K562 (cell line): ENCODE measurements at regions not wholly inside any gene's neighbourhood (a gene's known extent, or its start where the extent isn't known, plus 50 kb on each side); places are given as distances from the start of the nearest gene placed in this dataset.

Experiments
- ATF2 ChIP-seq: sonication (generic); formaldehyde crosslinking; IDR thresholded peaks from 2 replicates; pipeline ENCODE4 v1.8.1; 2022; ENCODE audit warnings: missing genetic modification reagents
- CHD2 ChIP-seq: IDR thresholded peaks from 2 replicates; pipeline ENCODE4 v1.6.1; 2011; ENCODE audit warnings: low read depth, low read length
- CHD7 ChIP-seq: fragments of 200-600 bp; sonication (generic); IDR thresholded peaks from one replicate; pipeline ENCODE4 v1.6.1; 2012; ENCODE audit warnings: mild to moderate bottlenecking, low read depth, low read length, inconsistent platforms
- CREM ChIP-seq: IDR thresholded peaks from 2 replicates; pipeline ENCODE4 v1.6.1; 2014; ENCODE audit warnings: antibody characterized with exemption, low read depth
- NR2C2 ChIP-seq, 2 experiments: fragments of 200-800 bp in 1 of 2; sonication (Bioruptor generic) in 1 of 2; sonication (generic) in 1 of 2; formaldehyde crosslinking in 1 of 2; IDR thresholded peaks; 2 replicates each; pipeline versions ENCODE4 v1.6.1 to v1.8.0; 2016 to 2022; ENCODE audit warnings: mild to moderate bottlenecking in 1 of 2, missing compliant biosample characterization in 1 of 2, missing genetic modification characterization in 1 of 2, missing genetic modification reagents in 1 of 2
- RFX5 ChIP-seq: IDR thresholded peaks from 2 replicates; pipeline ENCODE4 v1.6.1; 2011; ENCODE audit warnings: low read depth, mild to moderate bottlenecking, improper control_type of control experiment, low read length
- ZNF24 ChIP-seq: fragments of 450-650 bp; IDR thresholded peaks from 2 replicates; pipeline ENCODE4 v1.6.1; 2016
- TF ChIP-seq, protein P1 (sequence below), 3 experiments: IDR thresholded peaks in 2 of 3; conservative IDR thresholded peaks in 1 of 3; 2 replicates each; pipeline ENCODE4 v1.5.1; 2011 to 2012; ENCODE audit warnings: low read length in 3 of 3, mild to moderate bottlenecking in 3 of 3, control low read depth in 2 of 3, improper control_type of control experiment in 1 of 3, inconsistent platforms in 1 of 3, low read depth in 1 of 3, mixed read lengths in 1 of 3, moderate library complexity in 1 of 3; ENCODE audit not compliant: insufficient read depth in 2 of 3
- TF ChIP-seq, protein P2 (sequence below): sonication (generic); formaldehyde crosslinking; IDR thresholded peaks from 2 replicates; pipeline ENCODE4 v1.9.0; 2022; ENCODE audit warnings: mild to moderate bottlenecking, missing genetic modification reagents
- TF ChIP-seq, protein P3 (sequence below), 3 experiments: fragments of 200-800 bp in 1 of 3; sonication (Bioruptor generic) in 1 of 3; sonication (generic) in 1 of 3; formaldehyde crosslinking in 1 of 3; IDR thresholded peaks; 2 replicates each; pipeline versions ENCODE4 v1.6.1 to v1.8.0; 2016 to 2022; ENCODE audit warnings: mild to moderate bottlenecking in 2 of 3, missing compliant biosample characterization in 2 of 3, missing genetic modification characterization in 2 of 3, missing genetic modification reagents in 1 of 3

DNA sequence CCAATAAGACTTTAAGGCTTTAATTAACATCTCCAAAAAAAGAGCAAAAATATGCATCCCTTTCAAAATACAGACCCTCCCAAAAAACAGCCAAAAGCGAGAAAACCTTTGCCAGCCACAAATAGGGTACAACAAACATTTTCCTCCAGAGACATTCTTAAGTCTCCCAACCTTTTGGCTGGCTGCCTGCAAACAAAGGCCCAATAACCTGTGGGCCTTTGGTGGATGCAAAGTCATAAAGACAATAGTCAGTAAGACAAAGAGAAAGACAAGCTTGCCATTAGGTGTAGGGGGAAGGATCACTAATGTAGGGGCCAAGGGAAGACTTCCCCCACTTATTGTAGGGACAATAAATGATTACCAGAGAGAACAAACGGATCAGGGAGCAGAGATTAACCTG, 215.5 kb upstream of the ZFP42 start:
- TF ChIP-seq, protein P1, sequence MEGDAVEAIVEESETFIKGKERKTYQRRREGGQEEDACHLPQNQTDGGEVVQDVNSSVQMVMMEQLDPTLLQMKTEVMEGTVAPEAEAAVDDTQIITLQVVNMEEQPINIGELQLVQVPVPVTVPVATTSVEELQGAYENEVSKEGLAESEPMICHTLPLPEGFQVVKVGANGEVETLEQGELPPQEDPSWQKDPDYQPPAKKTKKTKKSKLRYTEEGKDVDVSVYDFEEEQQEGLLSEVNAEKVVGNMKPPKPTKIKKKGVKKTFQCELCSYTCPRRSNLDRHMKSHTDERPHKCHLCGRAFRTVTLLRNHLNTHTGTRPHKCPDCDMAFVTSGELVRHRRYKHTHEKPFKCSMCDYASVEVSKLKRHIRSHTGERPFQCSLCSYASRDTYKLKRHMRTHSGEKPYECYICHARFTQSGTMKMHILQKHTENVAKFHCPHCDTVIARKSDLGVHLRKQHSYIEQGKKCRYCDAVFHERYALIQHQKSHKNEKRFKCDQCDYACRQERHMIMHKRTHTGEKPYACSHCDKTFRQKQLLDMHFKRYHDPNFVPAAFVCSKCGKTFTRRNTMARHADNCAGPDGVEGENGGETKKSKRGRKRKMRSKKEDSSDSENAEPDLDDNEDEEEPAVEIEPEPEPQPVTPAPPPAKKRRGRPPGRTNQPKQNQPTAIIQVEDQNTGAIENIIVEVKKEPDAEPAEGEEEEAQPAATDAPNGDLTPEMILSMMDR (IDR thresholded peaks at IDR 0.05 in 2 of 3, conservative IDR thresholded peaks at IDR 0.05 in 1 of 3; ENCODE audit: insufficient read depth in 2 of 3, low read depth in 1 of 3, low read length in 3 of 3): no peak
- TF ChIP-seq RFX5: no peak
- TF ChIP-seq CHD7: no peak
- TF ChIP-seq, protein P2, sequence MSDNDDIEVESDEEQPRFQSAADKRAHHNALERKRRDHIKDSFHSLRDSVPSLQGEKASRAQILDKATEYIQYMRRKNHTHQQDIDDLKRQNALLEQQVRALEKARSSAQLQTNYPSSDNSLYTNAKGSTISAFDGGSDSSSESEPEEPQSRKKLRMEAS (CRISPR knock-in tag): no peak
- TF ChIP-seq, protein P3, sequence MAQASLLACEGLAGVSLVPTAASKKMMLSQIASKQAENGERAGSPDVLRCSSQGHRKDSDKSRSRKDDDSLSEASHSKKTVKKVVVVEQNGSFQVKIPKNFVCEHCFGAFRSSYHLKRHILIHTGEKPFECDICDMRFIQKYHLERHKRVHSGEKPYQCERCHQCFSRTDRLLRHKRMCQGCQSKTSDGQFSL (CRISPR knock-in tag; IDR thresholded peaks at IDR 0.05): no peak
- TF ChIP-seq, protein P3 (tag; IDR thresholded peaks at IDR 0.05): no peak
- no peak for TF ChIP-seq CHD2
- no peak for TF ChIP-seq NR2C2 (CRISPR knock-in tag; IDR thresholded peaks at IDR 0.05)
- no peak for TF ChIP-seq NR2C2 (tag; IDR thresholded peaks at IDR 0.05)
- no peak for TF ChIP-seq CREM
- TF ChIP-seq ATF2: no peak
- TF ChIP-seq ZNF24: no peak
